GM12878 (cell line): ENCODE measurements at regions not wholly inside any gene's neighbourhood (a gene's known extent, or its start where the extent isn't known, plus 50 kb on each side); places are given as distances from the start of the nearest gene placed in this dataset.

Source experiments
- ATAC-seq: fragments of 200-7000 bp; cut with Tn5 transposase; 3 replicates; pipeline ENCODE4 v1.9.1; 2020; ENCODE audit warnings: mild to moderate bottlenecking, moderate library complexity
- BruUV-seq: library from RNA; stranded (reverse); fragments of 400-500 nt; replicated peaks from 2 replicates; lab custom pipeline; 2021; lab: Mats Ljungman, UMichigan
- CTCF ChIA-PET: fragments of 300-600 bp; sonication (Branson Sonifier 250); formaldehyde crosslinking; extraction: SDS; loops from one replicate; lab custom pipeline; 2021; ENCODE audit warnings: inconsistent platforms; lab: Yijun Ruan, JAX
- POLR2A ChIA-PET: fragments of 350-600 bp; formaldehyde crosslinking; extraction: SDS; loops from one replicate; lab custom pipeline; 2021; ENCODE audit warnings: inconsistent platforms; lab: Charles Lee
- RAD21 ChIA-PET: fragments of 300-600 bp; sonication (Branson Sonifier 250); formaldehyde crosslinking; loops from one replicate; lab custom pipeline; 2023; ENCODE audit warnings: antibody characterized with exemption; ENCODE audit not compliant: unreplicated experiment; lab: Charles Lee
- SMC1A ChIA-PET: fragments of 300-600 bp; sonication (Branson Sonifier 250); formaldehyde crosslinking; loops from one replicate; lab custom pipeline; 2023; ENCODE audit not compliant: unreplicated experiment, uncharacterized antibody; lab: Charles Lee
- DNase-seq: peaks from one replicate; pipeline ENCODE4 v3.0.0-alpha.2; 2011; ENCODE audit warnings: low read depth, low spot score
- FAIRE-seq: peaks from 3 replicates; lab custom pipeline; 2011; peaks lifted over from hg19 to GRCh38; lab: Jason Lieb, UNC
- H2AFZ ChIP-seq: 2 replicates; pipeline ENCODE4 v1.6.0; 2011; ENCODE audit warnings: low read depth, low read length, control low read depth; ENCODE audit not compliant: control insufficient read depth
- H3K27ac ChIP-seq: 2 replicates; pipeline ENCODE4 v1.5.1; 2011; ENCODE audit warnings: control low read depth; ENCODE audit not compliant: control insufficient read depth, insufficient read depth
- H3K27me3 ChIP-seq, 2 experiments: replicated peaks in 1 of 2; 2 replicates each; pipeline versions ENCODE4 v1.6.0 to v1.6.1; 2011; ENCODE audit warnings: low read length in 1 of 2; ENCODE audit not compliant: control insufficient read depth in 2 of 2, insufficient read depth in 2 of 2
- H3K36me3 ChIP-seq, 2 experiments: 2 replicates each; pipeline ENCODE4 v1.5.1; 2011; ENCODE audit warnings: low read length in 1 of 2; ENCODE audit not compliant: control insufficient read depth in 2 of 2, insufficient read depth in 2 of 2
- H3K4me1 ChIP-seq: 2 replicates; pipeline ENCODE4 v1.6.1; 2011; ENCODE audit warnings: mild to moderate bottlenecking, low read length, moderate library complexity, mixed read lengths; ENCODE audit not compliant: control insufficient read depth, insufficient read depth
- H3K4me2 ChIP-seq: 2 replicates; pipeline ENCODE4 v1.6.0; 2011; ENCODE audit warnings: control low read depth; ENCODE audit not compliant: control insufficient read depth, insufficient read depth
- H3K4me3 ChIP-seq: fragments of 200-600 bp; sonication (generic); 2 replicates; pipeline ENCODE4 v1.5.1; 2016
- H3K79me2 ChIP-seq: 2 replicates; pipeline ENCODE4 v1.6.0; 2011; ENCODE audit warnings: low read length; ENCODE audit not compliant: control insufficient read depth, insufficient read depth
- H3K9ac ChIP-seq: 2 replicates; pipeline ENCODE4 v1.8.0; 2011; ENCODE audit warnings: low read length, control low read depth, mixed read lengths; ENCODE audit not compliant: control insufficient read depth, insufficient read depth
- H3K9me3 ChIP-seq: replicated peaks from 3 replicates; pipeline ENCODE4 v1.5.1; 2011; ENCODE audit warnings: mild to moderate bottlenecking, low read length; ENCODE audit not compliant: control insufficient read depth, insufficient read depth
- H4K20me1 ChIP-seq: 2 replicates; pipeline ENCODE4 v1.6.0; 2011; ENCODE audit not compliant: control insufficient read depth, insufficient read depth
- DPF2 ChIP-seq: fragments of 450-650 bp; IDR thresholded peaks from 2 replicates; pipeline ENCODE4 v1.6.1; 2017; ENCODE audit warnings: mild to moderate bottlenecking
- E4F1 ChIP-seq: fragments of 450-650 bp; IDR thresholded peaks from 2 replicates; pipeline ENCODE4 v1.6.1; 2018; ENCODE audit warnings: borderline replicate concordance, mild to moderate bottlenecking; ENCODE audit not compliant: partially characterized antibody
- ELK1 ChIP-seq: IDR thresholded peaks from 2 replicates; pipeline ENCODE4 v1.6.1; 2012; ENCODE audit warnings: low read depth, low read length, improper control_type of control experiment
- GATAD2B ChIP-seq: fragments of 450-650 bp; conservative IDR thresholded peaks from 2 replicates; pipeline ENCODE4 v1.6.1; 2017; ENCODE audit warnings: low read depth, mild to moderate bottlenecking, moderate library complexity
- HSF1 ChIP-seq: fragments of 150-350 bp; IDR thresholded peaks from 2 replicates; pipeline ENCODE4 v1.6.1; 2014; ENCODE audit warnings: mild to moderate bottlenecking, low read depth, low read length
- MYC ChIP-seq: IDR thresholded peaks from 2 replicates; pipeline ENCODE4 v1.6.1; 2011; ENCODE audit warnings: mild to moderate bottlenecking, low read length, moderate library complexity, inconsistent platforms; ENCODE audit not compliant: insufficient read depth, insufficient replicate concordance, insufficient read length, severe bottlenecking
- POLR2A ChIP-seq: IDR thresholded peaks from 2 replicates; pipeline ENCODE4 v1.6.1; 2011; ENCODE audit warnings: low read depth, mild to moderate bottlenecking, low read length
- RELA ChIP-seq: fragments of 450-650 bp; IDR thresholded peaks from 2 replicates; pipeline ENCODE4 v1.8.0; 2014; ENCODE audit warnings: borderline replicate concordance; ENCODE audit not compliant: partially characterized antibody
- RUNX3 ChIP-seq: IDR thresholded peaks from 2 replicates; pipeline ENCODE4 v1.6.1; 2012; ENCODE audit warnings: low read length, inconsistent platforms
- SIN3A ChIP-seq: IDR thresholded peaks from 2 replicates; pipeline ENCODE4 v1.6.1; 2012; ENCODE audit warnings: low read depth, low read length, improper control_type of control experiment
- SRF ChIP-seq, 2 experiments: IDR thresholded peaks; 2 replicates each; pipeline ENCODE4 v1.6.1; 2011; ENCODE audit warnings: low read depth in 2 of 2, low read length in 2 of 2, mild to moderate bottlenecking in 1 of 2, moderate library complexity in 1 of 2
- STAT3 ChIP-seq: IDR thresholded peaks from 2 replicates; pipeline ENCODE4 v1.6.1; 2011; ENCODE audit warnings: low read depth, low read length, improper control_type of control experiment
- TCF12 ChIP-seq: IDR thresholded peaks from 2 replicates; pipeline ENCODE4 v1.6.1; 2011; ENCODE audit warnings: low read depth, mild to moderate bottlenecking, low read length
- ZNF622 ChIP-seq: fragments of 450-650 bp; IDR thresholded peaks from 2 replicates; pipeline ENCODE4 v1.6.1; 2017; ENCODE audit warnings: mild to moderate bottlenecking, inconsistent platforms
- ZNF687 ChIP-seq: fragments of 450-650 bp; IDR thresholded peaks from 2 replicates; pipeline ENCODE4 v1.6.1; 2017; ENCODE audit warnings: mild to moderate bottlenecking, moderate library complexity
- WGBS: methylation state at CpG from one replicate; pipeline ENCODE4 v1.1.6; 2016; ENCODE audit warnings: low lambda C conversion rate; ENCODE audit not compliant: insufficient replicate concordance, insufficient coverage; ENCODE audit errors: missing lambda C conversion rate; 5-methylcytosine and 5-hydroxymethylcytosine counted together
- in situ Hi-C: fragments of 300-500 bp; cut with MboI; formaldehyde crosslinking; loops from 9 replicates; pipeline ENCODE4 v1.14.3; 2018; ENCODE audit warnings: mixed read lengths
- intact Hi-C: fragments of 100-400 bp; cut with micrococcal nuclease; formaldehyde crosslinking; loops from one replicate; pipeline ENCODE4 v1.14.2; 2022; ENCODE audit not compliant: unreplicated experiment

GRCh38 chr22:25451480-25452114 is 112.9 kb upstream of the GRK3 start:
- Histone ChIP-seq H3K4me3 (peak overlapping the region; percentile 49; the same call in 1 of the 2 replicates), H3K27me3 (no peaks in the 10 kb centered on the region), H3K79me2 (peaks cover 72% of the 10 kb centered on the region), H4K20me1 (peaks cover 2% of the 10 kb centered on the region; the same call in 1 of the 2 replicates), H3K27ac (no peak overlapping the region), H3K9me3 (no peaks in the 10 kb centered on the region), H3K36me3 (peaks cover 4% of the 10 kb centered on the region in 2 experiments; a peak in 2 of 4 replicates), H3K4me2 (peak overlapping the region; percentile 59), H2AFZ (no peak overlapping the region), H3K9ac (no peak overlapping the region), H3K4me1 (no peaks in the 10 kb centered on the region; the same call in 1 of the 2 replicates)
- ATAC-seq, result no peak
- TF ChIP-seq MYC, result no peak
- no peak for TF ChIP-seq DPF2
- no peak for TF ChIP-seq HSF1
- TF ChIP-seq GATAD2B, result no peak
- no peak for TF ChIP-seq SIN3A
- TF ChIP-seq ELK1, result no peak
- no peak for TF ChIP-seq RUNX3
- no peak for TF ChIP-seq RELA
- TF ChIP-seq SRF (IDR thresholded peaks at IDR 0.05; ENCODE audit: low read depth in 2 of 2, low read length in 2 of 2), result no peak
- TF ChIP-seq ZNF687, result no peak
- no peak for TF ChIP-seq ZNF622
- TF ChIP-seq TCF12, result no peak
- no peak for TF ChIP-seq STAT3
- no peak for TF ChIP-seq POLR2A
- TF ChIP-seq E4F1, result no peak
- intact Hi-C loops (no loop called here), in situ Hi-C loops (no loop called here)
- DNase-seq, result no peak
- no TSS peak for BruUV-seq
- WGBS, result 96% methylated on average over 2 of the region's 2 CpGs
- no peak for FAIRE-seq
- SMC1A ChIA-PET, result interaction anchor here (0.6 to 1.8 kb wide), 13 partner anchors 9 to 321 kb away, joined by 3 to 6 read pairs (median 3); no protein-coding TSS in a partner anchor
- RAD21 ChIA-PET, result interaction anchor here (0.6 to 1.8 kb wide), 4 partner anchors 11 to 93 kb away, joined by 3 to 5 read pairs (median 3); no protein-coding TSS in a partner anchor
- CTCF ChIA-PET, result interaction anchor here (0.7 to 2.7 kb wide), 11 partner anchors 10 to 879 kb away, joined by 3 to 10 read pairs (median 4); no protein-coding TSS in a partner anchor
- POLR2A ChIA-PET, result interaction anchor here (1.6 kb wide), 1 partner anchor 25 kb away, joined by 3 read pairs; no protein-coding TSS in a partner anchor
